AG10803 (cell line): ENCODE measurements at regions not wholly inside any gene's neighbourhood (a gene's known extent, or its start where the extent isn't known, plus 50 kb on each side); places are given as distances from the start of the nearest gene placed in this dataset.

Experiments used
- DNase-seq: peaks from one replicate; pipeline ENCODE4 v3.0.0; 2010; ENCODE audit warnings: low read depth
- H3K4me3 ChIP-seq: 2 replicates; pipeline ENCODE4 v1.5.1; 2011; ENCODE audit warnings: mild to moderate bottlenecking, low read length, control low read depth
- CTCF ChIP-seq: conservative IDR thresholded peaks from 2 replicates; pipeline ENCODE4 v1.5.1; 2011; ENCODE audit warnings: mild to moderate bottlenecking, low read length, control low read depth, inconsistent platforms

GRCh38 chr3:162034368-162034767, 537.8 kb downstream of the OTOL1 start:
- no peak for TF ChIP-seq CTCF
- DNase-seq, result peak; percentile 75

GRCh38 chr3:162041622-162042021, 545.0 kb downstream of the OTOL1 start:
- no peak for TF ChIP-seq CTCF
- no peak for DNase-seq
- H3K4me3 ChIP-seq, result no peak overlapping the region

More at GRCh38 chr3:162034368-162034767, 537.8 kb downstream of the OTOL1 start:
- no peak overlapping the region for H3K4me3 ChIP-seq

- no peak for DNase-seq
- no peak for TF ChIP-seq CTCF
- no peak overlapping the region for H3K4me3 ChIP-seq
Measured at GRCh38 chr3:162052636-162053035, 556.0 kb downstream of the OTOL1 start.

GRCh38 chr3:162072656-162073164, 576.1 kb downstream of the OTOL1 start:
- H3K4me3 ChIP-seq, result no peak overlapping the region
- DNase-seq, result no peak
- no peak for TF ChIP-seq CTCF

- TF ChIP-seq CTCF, result no peak
- H3K4me3 ChIP-seq, result no peak overlapping the region
- no peak for DNase-seq
Measured at GRCh38 chr3:162073422-162073975, 576.9 kb downstream of the OTOL1 start.

- no peak for TF ChIP-seq CTCF
- peak; percentile 37 for DNase-seq
- no peak overlapping the region for H3K4me3 ChIP-seq
Measured at GRCh38 chr3:162077108-162077507, 580.5 kb downstream of the OTOL1 start.

- H3K4me3 ChIP-seq, result no peak overlapping the region
- TF ChIP-seq CTCF, result no peak
- DNase-seq, result no peak
Measured at GRCh38 chr3:162082516-162082915, 585.9 kb downstream of the OTOL1 start.
